Mononuclear cell (primary cell): ENCODE measurements at regions not wholly inside any gene's neighbourhood (a gene's known extent, or its start where the extent isn't known, plus 50 kb on each side); places are given as distances from the start of the nearest gene placed in this dataset.

Source experiments
- H3K27me3 ChIP-seq: 2 replicates; pipeline ENCODE4 v1.6.0; 2011; ENCODE audit warnings: low read length, control low read depth; ENCODE audit not compliant: insufficient read depth
- H3K4me1 ChIP-seq: 2 replicates; pipeline ENCODE4 v1.5.1; 2011; ENCODE audit warnings: mild to moderate bottlenecking, low read length, control low read depth; ENCODE audit not compliant: insufficient read depth
- H3K4me3 ChIP-seq: 2 replicates; pipeline ENCODE4 v1.5.1; 2011; ENCODE audit warnings: mild to moderate bottlenecking, low read length, moderate library complexity
- H3K9me3 ChIP-seq: 2 replicates; pipeline ENCODE4 v1.5.1; 2011; ENCODE audit warnings: low read depth, mild to moderate bottlenecking, control low read depth, low read length

- Histone ChIP-seq H3K9me3 (no peaks in the 10 kb centered on the region), H3K27me3 (no peaks in the 10 kb centered on the region), H3K4me1 (peaks cover 50% of the 10 kb centered on the region), H3K4me3 (no peak overlapping the region)
Observed at GRCh38 chr2:43097644-43098408, 128.6 kb downstream of the ZFP36L2 start.

GRCh38 chr2:43095533-43096295 lies 130.7 kb downstream of the ZFP36L2 start:
- no peaks in the 10 kb centered on the region for H3K27me3 ChIP-seq
- H3K4me3 ChIP-seq, result no peak overlapping the region
- H3K4me1 ChIP-seq, result peaks cover 34% of the 10 kb centered on the region
- no peaks in the 10 kb centered on the region for H3K9me3 ChIP-seq

GRCh38 chr2:43092520-43093179 lies 133.8 kb downstream of the ZFP36L2 start:
- Histone ChIP-seq H3K27me3 (no peaks in the 10 kb centered on the region), H3K9me3 (no peaks in the 10 kb centered on the region), H3K4me1 (peaks cover 13% of the 10 kb centered on the region), H3K4me3 (no peak overlapping the region)

DNA sequence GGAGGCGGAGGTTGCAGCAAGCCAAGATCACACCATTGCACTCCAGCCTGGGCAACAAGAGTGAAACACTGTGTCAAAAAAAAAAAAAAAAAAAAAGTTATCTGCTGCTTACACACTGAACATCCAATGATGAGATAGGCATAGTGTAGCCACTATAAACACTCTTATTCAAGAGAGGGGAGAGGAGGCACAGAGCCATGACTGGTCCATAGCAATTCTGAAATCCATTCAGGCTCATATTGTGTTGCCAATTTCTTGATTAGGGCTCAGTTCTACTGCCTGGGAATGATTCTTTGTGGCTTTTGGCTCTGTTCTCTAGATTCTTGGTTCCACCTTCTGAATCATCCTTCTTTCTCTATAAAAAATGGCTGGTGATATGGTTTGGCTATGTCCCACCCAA lies 136.1 kb downstream of the ZFP36L2 start:
- H3K4me3 ChIP-seq, result no peak overlapping the region
- peaks cover 22% of the 10 kb centered on the region for H3K4me1 ChIP-seq
- no peaks in the 10 kb centered on the region for H3K27me3 ChIP-seq
- no peaks in the 10 kb centered on the region for H3K9me3 ChIP-seq

GRCh38 chr2:43088143-43089073 lies 138.0 kb downstream of the ZFP36L2 start:
- H3K4me3 ChIP-seq, result no peak overlapping the region
- no peaks in the 10 kb centered on the region for H3K27me3 ChIP-seq
- H3K4me1 ChIP-seq, result peaks cover 41% of the 10 kb centered on the region
- no peaks in the 10 kb centered on the region for H3K9me3 ChIP-seq

GRCh38 chr2:43087413-43087812 lies 139.0 kb downstream of the ZFP36L2 start:
- Histone ChIP-seq H3K9me3 (no peaks in the 10 kb centered on the region), H3K4me1 (peaks cover 51% of the 10 kb centered on the region), H3K27me3 (no peaks in the 10 kb centered on the region), H3K4me3 (no peak overlapping the region)

DNA sequence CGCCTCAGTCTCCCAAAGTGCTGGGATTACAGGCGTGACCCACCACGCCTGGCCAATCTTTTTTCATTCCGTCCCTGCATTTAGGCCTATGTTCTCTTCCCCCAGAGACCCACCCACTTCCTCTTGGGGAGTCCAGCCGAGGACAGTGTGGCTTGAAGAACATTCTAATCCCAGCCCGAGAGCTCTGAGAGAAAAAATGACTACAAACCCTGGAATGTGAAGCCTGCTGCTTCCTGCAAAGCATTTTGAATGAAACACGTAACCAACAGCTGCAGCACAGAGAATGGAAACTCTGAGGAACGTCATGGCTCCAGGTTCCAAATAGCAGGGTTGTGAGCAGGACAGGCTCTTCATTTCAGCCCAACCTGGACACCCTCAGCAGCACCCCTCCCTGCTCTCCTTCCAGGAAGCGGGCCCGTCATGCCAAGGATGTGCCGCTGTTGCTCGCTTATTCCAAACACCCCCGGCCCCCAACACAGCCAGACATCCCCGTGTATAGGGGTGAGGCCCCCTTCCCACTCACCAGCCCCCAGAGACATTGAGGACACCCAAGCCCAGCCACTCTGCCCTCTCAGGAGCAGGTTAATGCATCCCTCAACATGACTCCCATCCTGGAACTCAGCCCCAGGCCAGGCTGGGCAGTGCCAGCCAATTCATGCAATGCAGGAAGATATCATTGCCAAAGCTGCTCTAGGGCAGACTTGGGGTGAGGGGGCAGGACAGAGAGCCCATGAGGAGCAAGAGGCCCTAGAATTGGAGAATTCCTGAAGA lies 139.8 kb downstream of the ZFP36L2 start:
- Histone ChIP-seq H3K4me1 (peaks cover 54% of the 10 kb centered on the region), H3K9me3 (no peaks in the 10 kb centered on the region), H3K27me3 (no peaks in the 10 kb centered on the region), H3K4me3 (no peak overlapping the region)

DNA sequence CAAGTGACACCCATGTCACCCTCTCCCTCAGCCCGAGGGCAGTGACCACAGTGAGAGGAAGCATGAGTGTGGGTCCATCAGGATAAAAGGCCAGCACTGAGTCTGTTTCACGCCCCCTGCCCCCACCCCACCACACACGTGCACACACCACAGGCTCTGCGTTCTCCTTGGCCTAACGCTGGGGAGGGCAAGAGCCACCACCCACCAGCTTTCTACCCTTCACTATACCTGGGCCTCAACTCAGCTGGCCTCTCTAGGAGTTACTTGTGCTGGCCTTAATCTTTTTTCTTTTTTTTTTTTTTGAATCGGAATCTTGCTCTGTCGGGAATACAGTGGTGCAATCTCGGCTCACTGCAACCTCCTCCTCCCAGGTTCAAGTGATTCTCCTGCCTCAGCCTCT lies 140.5 kb downstream of the ZFP36L2 start:
- H3K4me1 ChIP-seq, result peaks cover 54% of the 10 kb centered on the region
- no peaks in the 10 kb centered on the region for H3K9me3 ChIP-seq
- no peak overlapping the region for H3K4me3 ChIP-seq
- no peaks in the 10 kb centered on the region for H3K27me3 ChIP-seq

DNA sequence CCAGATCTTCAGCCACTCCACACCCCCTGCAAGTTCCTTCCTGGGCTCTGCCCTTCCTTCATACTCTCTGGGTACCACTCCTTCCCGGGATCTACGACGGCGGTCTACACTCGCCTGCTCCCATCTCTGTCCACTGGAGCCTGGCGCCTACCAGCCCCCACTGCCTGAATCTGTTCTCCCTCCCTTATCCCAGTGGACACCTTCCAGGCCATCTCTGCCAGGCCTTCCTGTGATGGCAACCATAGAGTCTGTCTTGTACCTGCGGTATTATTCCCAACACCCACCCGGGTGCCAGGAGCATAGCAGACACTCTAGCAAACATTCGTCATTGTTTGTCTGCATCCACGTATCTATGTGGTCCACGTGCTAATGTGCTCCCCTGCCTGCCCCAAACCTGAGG lies 140.9 kb downstream of the ZFP36L2 start:
- Histone ChIP-seq H3K4me3 (no peak overlapping the region), H3K9me3 (no peaks in the 10 kb centered on the region), H3K4me1 (peaks cover 54% of the 10 kb centered on the region), H3K27me3 (no peaks in the 10 kb centered on the region)

DNA sequence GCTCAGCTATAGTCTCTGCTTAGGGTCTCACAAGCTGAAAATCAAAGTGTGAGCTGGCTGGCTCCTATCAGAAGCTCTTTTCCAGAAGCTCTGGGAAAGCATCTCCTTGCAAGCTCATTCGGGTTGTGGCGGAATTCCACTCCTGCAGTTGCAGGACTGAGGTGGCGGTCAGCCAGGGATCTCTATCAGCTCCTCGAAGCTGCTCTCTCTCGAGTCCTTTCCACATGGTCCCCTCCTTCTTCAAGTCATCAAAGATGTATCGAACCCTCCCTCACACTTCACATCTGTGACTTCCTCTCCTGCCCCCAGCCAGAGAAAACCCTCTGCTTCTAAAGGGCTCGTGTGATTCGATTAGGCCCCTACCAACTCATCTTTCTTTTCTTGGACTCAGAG lies 141.7 kb downstream of the ZFP36L2 start:
- no peaks in the 10 kb centered on the region for H3K9me3 ChIP-seq
- H3K4me1 ChIP-seq, result peaks cover 54% of the 10 kb centered on the region
- no peaks in the 10 kb centered on the region for H3K27me3 ChIP-seq
- H3K4me3 ChIP-seq, result no peak overlapping the region

DNA sequence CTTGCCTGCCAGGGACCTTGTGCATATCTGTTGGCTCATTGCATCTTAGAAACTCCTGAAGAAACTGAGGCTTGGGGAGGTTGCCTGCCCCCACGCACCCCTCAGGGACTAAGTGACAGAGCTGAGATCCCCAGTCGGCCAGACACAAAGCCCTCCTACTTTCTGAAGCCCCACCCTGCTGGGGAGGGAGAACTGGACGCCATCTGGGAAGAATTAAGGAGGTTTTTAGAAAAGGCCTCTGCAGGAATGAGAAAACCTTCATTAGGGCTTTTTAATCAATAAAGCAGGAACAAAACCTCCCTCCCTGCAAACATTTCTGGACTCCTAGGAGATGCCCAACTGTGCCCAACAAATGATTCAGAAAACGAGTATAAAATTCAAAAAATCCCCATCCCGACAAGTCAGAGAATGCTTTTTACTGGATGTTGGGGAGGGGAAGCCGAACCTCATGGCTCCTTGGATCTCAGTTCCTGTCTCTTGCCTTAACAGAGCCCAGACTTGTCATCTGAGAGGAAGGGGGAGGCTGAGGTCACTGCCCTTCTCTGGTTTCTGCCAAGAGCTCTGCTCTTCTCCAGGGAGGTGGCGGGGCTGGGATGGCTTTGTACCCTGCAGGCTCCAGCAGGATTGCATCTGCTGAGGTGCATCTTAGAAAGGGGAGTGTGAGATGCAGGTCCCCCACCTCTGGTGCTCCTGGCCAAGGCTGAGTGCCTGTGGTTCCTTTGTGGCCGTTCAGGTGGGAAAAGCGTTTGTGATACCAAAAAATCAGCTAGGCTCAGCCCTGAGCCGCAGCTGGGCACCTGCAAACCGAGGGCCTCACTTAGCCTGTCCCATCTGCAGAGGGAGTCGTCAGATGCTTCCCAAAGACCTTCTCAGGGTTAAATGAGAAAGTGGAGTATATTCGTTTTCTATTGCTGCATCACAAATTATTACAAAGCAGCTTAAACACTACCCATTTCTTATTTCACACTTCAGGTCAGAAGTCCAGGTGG lies 142.4 kb downstream of the ZFP36L2 start:
- Histone ChIP-seq H3K4me1 (peaks cover 59% of the 10 kb centered on the region), H3K4me3 (no peak overlapping the region), H3K9me3 (no peaks in the 10 kb centered on the region), H3K27me3 (no peaks in the 10 kb centered on the region)

- H3K9me3 ChIP-seq, result no peaks in the 10 kb centered on the region
- H3K4me1 ChIP-seq, result peaks cover 59% of the 10 kb centered on the region
- H3K4me3 ChIP-seq, result no peak overlapping the region
- no peaks in the 10 kb centered on the region for H3K27me3 ChIP-seq
Observed at GRCh38 chr2:43082903-43083677, 143.3 kb downstream of the ZFP36L2 start.
